Mucosa of descending colon (tissue), 3 donors: ENCODE measurements at regions not wholly inside any gene's neighbourhood (a gene's known extent, or its start where the extent isn't known, plus 50 kb on each side); places are given as distances from the start of the nearest gene placed in this dataset.

Experiments
- ATAC-seq: fragments of 200-7000 bp; cut with Tn5 transposase; one replicate; pipeline ENCODE4 v1.9.1; 2020; ENCODE audit warnings: mild to moderate bottlenecking, moderate library complexity
- DNase-seq, 3 donors: peaks; one replicate each; pipeline ENCODE4 v3.0.0-alpha.2; 2020
- H3K36me3 ChIP-seq: fragments of 200-600 bp; one replicate; pipeline ENCODE4 v1.8.0; 2021; ENCODE audit warnings: low read depth, mild to moderate bottlenecking
- H3K4me1 ChIP-seq: fragments of 200-600 bp; one replicate; pipeline ENCODE4 v1.8.0; 2021; ENCODE audit warnings: low read depth, mild to moderate bottlenecking
- H3K4me3 ChIP-seq: fragments of 200-600 bp; one replicate; pipeline ENCODE4 v1.8.0; 2021; ENCODE audit warnings: mild to moderate bottlenecking
- H3K9me3 ChIP-seq: fragments of 200-600 bp; one replicate; pipeline ENCODE4 v1.8.0; 2021; ENCODE audit warnings: mild to moderate bottlenecking
- intact Hi-C, 2 donors: fragments of 100-400 bp; cut with DNase I in 1 of 2; cut with micrococcal nuclease in 1 of 2; formaldehyde crosslinking; loops; one replicate each; pipeline versions ENCODE4 v1.11.0 to v1.11.1; 2022; cut with DNase I, micrococcal nuclease
- TF ChIP-seq, protein P1 (sequence below): fragments of 200-600 bp; IDR thresholded peaks from one replicate; pipeline ENCODE4 v1.8.0; 2022; ENCODE audit warnings: antibody characterized with exemption, mild to moderate bottlenecking
- donor health status: DM: no; HTN: no; CAD: no; lungs with moderate emphysema.
- donor health status: DM: no; HTN: no; CAD: no.
- donor health status: DM: no; HTN: yes; CAD: no.

- intact Hi-C loops: no loop called here
- TF ChIP-seq, protein P1, sequence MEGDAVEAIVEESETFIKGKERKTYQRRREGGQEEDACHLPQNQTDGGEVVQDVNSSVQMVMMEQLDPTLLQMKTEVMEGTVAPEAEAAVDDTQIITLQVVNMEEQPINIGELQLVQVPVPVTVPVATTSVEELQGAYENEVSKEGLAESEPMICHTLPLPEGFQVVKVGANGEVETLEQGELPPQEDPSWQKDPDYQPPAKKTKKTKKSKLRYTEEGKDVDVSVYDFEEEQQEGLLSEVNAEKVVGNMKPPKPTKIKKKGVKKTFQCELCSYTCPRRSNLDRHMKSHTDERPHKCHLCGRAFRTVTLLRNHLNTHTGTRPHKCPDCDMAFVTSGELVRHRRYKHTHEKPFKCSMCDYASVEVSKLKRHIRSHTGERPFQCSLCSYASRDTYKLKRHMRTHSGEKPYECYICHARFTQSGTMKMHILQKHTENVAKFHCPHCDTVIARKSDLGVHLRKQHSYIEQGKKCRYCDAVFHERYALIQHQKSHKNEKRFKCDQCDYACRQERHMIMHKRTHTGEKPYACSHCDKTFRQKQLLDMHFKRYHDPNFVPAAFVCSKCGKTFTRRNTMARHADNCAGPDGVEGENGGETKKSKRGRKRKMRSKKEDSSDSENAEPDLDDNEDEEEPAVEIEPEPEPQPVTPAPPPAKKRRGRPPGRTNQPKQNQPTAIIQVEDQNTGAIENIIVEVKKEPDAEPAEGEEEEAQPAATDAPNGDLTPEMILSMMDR: no peak
- DNase-seq (no peak), ATAC-seq (no peak)
- Histone ChIP-seq H3K9me3 (peaks cover 4% of the 10 kb centered on the region), H3K4me3 (no peak overlapping the region), H3K36me3 (no peaks in the 10 kb centered on the region), H3K4me1 (no peaks in the 10 kb centered on the region)
Measured at GRCh38 chr12:125573271-125573670, 508.0 kb downstream of the AACS start.

DNA sequence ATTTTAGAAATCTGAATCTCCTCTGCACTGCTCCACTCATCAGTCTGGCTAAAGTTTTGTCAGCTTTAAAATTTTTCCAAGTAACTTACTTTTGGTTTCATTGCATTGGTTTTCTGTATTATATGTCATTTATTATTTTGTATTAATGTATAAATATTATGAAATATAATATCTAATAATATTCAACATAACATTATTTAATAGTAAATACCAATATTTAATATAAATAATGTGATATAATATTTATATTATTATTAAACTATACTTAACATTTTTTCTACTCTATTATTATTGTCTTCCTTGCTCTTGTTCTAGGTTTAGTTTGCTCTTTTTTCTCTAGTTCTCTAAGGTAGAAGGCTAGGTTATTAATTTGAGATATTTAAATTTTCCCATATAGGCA, 512.1 kb downstream of the AACS start:
- no peak for ATAC-seq
- intact Hi-C loops: no loop called here

GRCh38 chr12:125579916-125580315, 514.7 kb downstream of the AACS start:
- no peak for ATAC-seq
- TF ChIP-seq, protein P1: no peak

More for the DNA sequence above, 512.1 kb downstream of the AACS start:
- no peaks in the 10 kb centered on the region for H3K36me3 ChIP-seq
- no peaks in the 10 kb centered on the region for H3K4me1 ChIP-seq
- DNase-seq: no peak
- TF ChIP-seq, protein P1: no peak
- no peak overlapping the region for H3K4me3 ChIP-seq
- H3K9me3 ChIP-seq: peaks cover 11% of the 10 kb centered on the region

GRCh38 chr12:125583071-125583470, 517.8 kb downstream of the AACS start:
- Histone ChIP-seq H3K4me3 (no peak overlapping the region), H3K36me3 (no peaks in the 10 kb centered on the region), H3K9me3 (peaks cover 9% of the 10 kb centered on the region), H3K4me1 (no peaks in the 10 kb centered on the region)
- TF ChIP-seq, protein P1: no peak
- intact Hi-C loops: no loop called here
- no peak for ATAC-seq
- no peak for DNase-seq

More at GRCh38 chr12:125579916-125580315, 514.7 kb downstream of the AACS start:
- no peak for DNase-seq
- no peak overlapping the region for H3K4me3 ChIP-seq
- no peaks in the 10 kb centered on the region for H3K36me3 ChIP-seq
- intact Hi-C loops: no loop called here
- H3K4me1 ChIP-seq: no peaks in the 10 kb centered on the region
- peaks cover 11% of the 10 kb centered on the region for H3K9me3 ChIP-seq

- H3K36me3 ChIP-seq: no peaks in the 10 kb centered on the region
- ATAC-seq (no peak), DNase-seq (no peak)
- no peaks in the 10 kb centered on the region for H3K9me3 ChIP-seq
- H3K4me1 ChIP-seq: no peaks in the 10 kb centered on the region
- TF ChIP-seq, protein P1: no peak
- no peak overlapping the region for H3K4me3 ChIP-seq
- intact Hi-C loops: no loop called here
Measured at GRCh38 chr12:125586441-125586840, 521.2 kb downstream of the AACS start.

GRCh38 chr12:125593269-125593668, 528.0 kb downstream of the AACS start:
- intact Hi-C loops: no loop called here
- Histone ChIP-seq H3K9me3 (no peaks in the 10 kb centered on the region), H3K4me3 (no peak overlapping the region), H3K4me1 (no peaks in the 10 kb centered on the region), H3K36me3 (no peaks in the 10 kb centered on the region)
- no peak for DNase-seq
- no peak for ATAC-seq
- TF ChIP-seq, protein P1: no peak
